ENCODE measurements at regions not wholly inside any gene's neighbourhood (a gene's known extent, or its start where the extent isn't known, plus 50 kb on each side); places are given as distances from the start of the nearest gene placed in this dataset.

- TF ChIP-seq JUNB (IDR thresholded peaks at IDR 0.05; ENCODE audit: unreplicated experiment) (no peak), ZNF114 (CRISPR knock-in tag; IDR thresholded peaks at IDR 0.05) (no peak), EZH2phosphoT487 (IDR thresholded peaks at IDR 0.05; ENCODE audit: unreplicated experiment) (no peak)
- no peak overlapping the region for H3K27ac ChIP-seq (ENCODE audit: low read depth)
- no peaks in the 10 kb centered on the region for H3K9me3 Mint-ChIP-seq
- ATAC-seq (no peak), DNase-seq (ENCODE audit: low spot score) (no peak)
- no peaks in the 10 kb centered on the region for H3K27me3 ChIP-seq (ENCODE audit: insufficient read depth)
- no peaks in the 10 kb centered on the region for H3K79me2 ChIP-seq (replicated peaks; ENCODE audit: insufficient read depth)
- H3K4me1 Mint-ChIP-seq: peaks cover 15% of the 10 kb centered on the region
- no peaks in the 10 kb centered on the region for H3K36me3 ChIP-seq (ENCODE audit: insufficient read depth)
- H3K4me3 ChIP-seq: no peak overlapping the region
- H3K4me1 ChIP-seq (ENCODE audit: insufficient read depth): 0 out of 2 replicates have a peak, but pooled peaks cover 3% of the 10 kb centered on the region
- H3K9me2 ChIP-seq (ENCODE audit: insufficient read depth): peaks cover 3% of the 10 kb centered on the region
- H3K36me3 Mint-ChIP-seq (ENCODE audit: low read depth): no peaks in the 10 kb centered on the region
- H2AFZ ChIP-seq: 0 out of 2 replicates have a peak overlapping the region, but pooled peaks have one; percentile 18
- H3K4me3 Mint-ChIP-seq: no peak overlapping the region
- H3K4me2 ChIP-seq: no peak overlapping the region
- peaks cover 9% of the 10 kb centered on the region for H3K27me3 Mint-ChIP-seq (ENCODE audit: insufficient read depth, low read depth, poor library complexity)
- H3K27ac Mint-ChIP-seq: no peak overlapping the region
- no peaks in the 10 kb centered on the region for H4K20me1 ChIP-seq (replicated peaks; ENCODE audit: insufficient read depth)
- H3F3A ChIP-seq (replicated peaks; ENCODE audit: low read depth): no peaks in the 10 kb centered on the region
Observed at GRCh38 chr1:116228511-116228910, 117.3 kb downstream of the MAB21L3 start.

GRCh38 chr1:116230712-116231111, 119.5 kb downstream of the MAB21L3 start:
- H3K4me3 ChIP-seq: no peak overlapping the region
- no peaks in the 10 kb centered on the region for H3K9me2 ChIP-seq (ENCODE audit: insufficient read depth)
- no peaks in the 10 kb centered on the region for H3K36me3 Mint-ChIP-seq (ENCODE audit: low read depth)
- H4K20me1 ChIP-seq (replicated peaks; ENCODE audit: insufficient read depth): no peaks in the 10 kb centered on the region
- H3K4me1 ChIP-seq (ENCODE audit: insufficient read depth): 0 out of 2 replicates have a peak, but pooled peaks cover 3% of the 10 kb centered on the region
- H3F3A ChIP-seq (replicated peaks; ENCODE audit: low read depth): no peaks in the 10 kb centered on the region
- no peak overlapping the region; the same call in 1 of the 2 replicates for H2AFZ ChIP-seq
- H3K4me1 Mint-ChIP-seq: peaks cover 15% of the 10 kb centered on the region
- no peaks in the 10 kb centered on the region for H3K36me3 ChIP-seq (ENCODE audit: insufficient read depth)
- TF ChIP-seq ZNF114 (CRISPR knock-in tag; IDR thresholded peaks at IDR 0.05) (no peak), ZNF462 (CRISPR knock-in tag; IDR thresholded peaks at IDR 0.05) (no peak), JUNB (IDR thresholded peaks at IDR 0.05; ENCODE audit: unreplicated experiment) (no peak), ZNF331 (CRISPR knock-in tag; IDR thresholded peaks at IDR 0.05; ENCODE audit: low read depth) (no peak)
- no peaks in the 10 kb centered on the region for H3K27me3 ChIP-seq (ENCODE audit: insufficient read depth)
- H3K4me3 Mint-ChIP-seq: no peak overlapping the region
- H3K27me3 Mint-ChIP-seq (ENCODE audit: insufficient read depth, low read depth, poor library complexity): peaks cover 9% of the 10 kb centered on the region
- H3K27ac Mint-ChIP-seq: no peak overlapping the region
- H3K79me2 ChIP-seq (replicated peaks; ENCODE audit: insufficient read depth): no peaks in the 10 kb centered on the region
- no peaks in the 10 kb centered on the region for H3K9me3 Mint-ChIP-seq
- ATAC-seq (peak; percentile 80), DNase-seq (ENCODE audit: low spot score) (peak; percentile 48)
- H3K4me2 ChIP-seq: no peak overlapping the region
- no peak overlapping the region for H3K27ac ChIP-seq (ENCODE audit: low read depth)
